ENCODE measurements at regions not wholly inside any gene's neighbourhood (a gene's known extent, or its start where the extent isn't known, plus 50 kb on each side); places are given as distances from the start of the nearest gene placed in this dataset.

GRCh38 chr11:34744511-34744910 lies 123.6 kb downstream of the EHF start:
- Histone ChIP-seq H3K4me3 (replicated peaks in 1 of 2; ENCODE audit: low read depth in 1 of 2, low read length in 2 of 2) (no peak overlapping the region), H3K27ac (ENCODE audit: low read depth, low read length) (no peak overlapping the region), H3K9me3 (ENCODE audit: control insufficient read depth in 1 of 2, insufficient read depth in 1 of 2, low read depth in 1 of 2, low read length in 2 of 2) (no peaks in the 10 kb centered on the region), H4K20me1 (ENCODE audit: insufficient read depth) (no peaks in the 10 kb centered on the region), H2AFZ (ENCODE audit: low read depth, low read length, poor library complexity, severe bottlenecking) (no peak overlapping the region), H3K36me3 (ENCODE audit: control insufficient read depth in 1 of 2, insufficient read depth in 2 of 2, low read length in 2 of 2) (no peaks in the 10 kb centered on the region), H3K9me2 (ENCODE audit: insufficient read depth) (no peaks in the 10 kb centered on the region), H3K79me2 (ENCODE audit: insufficient read depth, low read length) (no peaks in the 10 kb centered on the region), H3K27me3 (ENCODE audit: insufficient read depth, low read length) (no peaks in the 10 kb centered on the region), H3K4me2 (ENCODE audit: low read length) (no peak overlapping the region), H3K4me1 (ENCODE audit: control insufficient read depth in 1 of 2, insufficient read depth in 2 of 2, low read length in 2 of 2) (no peaks in the 10 kb centered on the region), H3K9ac (ENCODE audit: low read length) (no peak overlapping the region)
- intact Hi-C loops (cut with micrococcal nuclease), result no loop called here
- CTCF ChIA-PET, result no interaction called here
- TF ChIP-seq ZFX (IDR thresholded peaks at IDR 0.05) (no peak), EGR1 (IDR thresholded peaks at IDR 0.05; ENCODE audit: low read depth) (no peak), TCF7L2 (IDR thresholded peaks at IDR 0.05; ENCODE audit: borderline replicate concordance, extremely low read depth, insufficient read depth, insufficient read length) (no peak), EZH2 (IDR thresholded peaks at IDR 0.05) (no peak), SIN3A (IDR thresholded peaks at IDR 0.05; ENCODE audit: low read depth) (no peak), CEBPB (IDR thresholded peaks at IDR 0.05; ENCODE audit: low read depth) (no peak), EZH2phosphoT487 (IDR thresholded peaks at IDR 0.05; ENCODE audit: borderline replicate concordance) (no peak), FOSL1 (IDR thresholded peaks at IDR 0.05; ENCODE audit: low read depth) (no peak), RAD21 (IDR thresholded peaks at IDR 0.05; ENCODE audit: low read depth) (no peak), SRF (IDR thresholded peaks at IDR 0.05; ENCODE audit: low read depth) (no peak), SP1 (IDR thresholded peaks at IDR 0.05; ENCODE audit: low read depth) (no peak), ATF3 (IDR thresholded peaks at IDR 0.05) (no peak), POLR2A (IDR thresholded peaks at IDR 0.05; ENCODE audit: borderline replicate concordance, extremely low read depth, insufficient read depth, insufficient read length) (no peak), CTCF (IDR thresholded peaks at IDR 0.05 in 2 of 3, conservative IDR thresholded peaks at IDR 0.05 in 1 of 3; ENCODE audit: borderline replicate concordance in 1 of 3, insufficient read depth in 1 of 3, low read depth in 2 of 3, low read length in 2 of 3) (no peak)
- TF ChIP-seq, protein P1, sequence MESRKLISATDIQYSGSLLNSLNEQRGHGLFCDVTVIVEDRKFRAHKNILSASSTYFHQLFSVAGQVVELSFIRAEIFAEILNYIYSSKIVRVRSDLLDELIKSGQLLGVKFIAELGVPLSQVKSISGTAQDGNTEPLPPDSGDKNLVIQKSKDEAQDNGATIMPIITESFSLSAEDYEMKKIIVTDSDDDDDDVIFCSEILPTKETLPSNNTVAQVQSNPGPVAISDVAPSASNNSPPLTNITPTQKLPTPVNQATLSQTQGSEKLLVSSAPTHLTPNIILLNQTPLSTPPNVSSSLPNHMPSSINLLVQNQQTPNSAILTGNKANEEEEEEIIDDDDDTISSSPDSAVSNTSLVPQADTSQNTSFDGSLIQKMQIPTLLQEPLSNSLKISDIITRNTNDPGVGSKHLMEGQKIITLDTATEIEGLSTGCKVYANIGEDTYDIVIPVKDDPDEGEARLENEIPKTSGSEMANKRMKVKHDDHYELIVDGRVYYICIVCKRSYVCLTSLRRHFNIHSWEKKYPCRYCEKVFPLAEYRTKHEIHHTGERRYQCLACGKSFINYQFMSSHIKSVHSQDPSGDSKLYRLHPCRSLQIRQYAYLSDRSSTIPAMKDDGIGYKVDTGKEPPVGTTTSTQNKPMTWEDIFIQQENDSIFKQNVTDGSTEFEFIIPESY (IDR thresholded peaks at IDR 0.05; ENCODE audit: extremely low read depth, insufficient replicate concordance, low read length), result no peak
- ATAC-seq, result no peak
- RAD21 ChIA-PET (ENCODE audit: low non-redundant PET in 1 of 2, low total read pairs in 2 of 2, uncharacterized antibody in 2 of 2, unreplicated experiment in 2 of 2), result no interaction called here
- BruUV-seq (replicated peaks), result no TSS peak
- DNase-seq (ENCODE audit: low read depth, low spot score), result no peak
- POLR2A ChIA-PET, result no interaction called here
